NOMO-1 treated with DMSO at 0.1 percent for 48 hours (cell line): ENCODE measurements at regions not wholly inside any gene's neighbourhood (a gene's known extent, or its start where the extent isn't known, plus 50 kb on each side); places are given as distances from the start of the nearest gene placed in this dataset.

Experiments used
- DNase-seq: peaks from one replicate; lab custom pipeline; 2025; ENCODE audit not compliant: unreplicated experiment; lab: John Stamatoyannopoulos, UW

DNA sequence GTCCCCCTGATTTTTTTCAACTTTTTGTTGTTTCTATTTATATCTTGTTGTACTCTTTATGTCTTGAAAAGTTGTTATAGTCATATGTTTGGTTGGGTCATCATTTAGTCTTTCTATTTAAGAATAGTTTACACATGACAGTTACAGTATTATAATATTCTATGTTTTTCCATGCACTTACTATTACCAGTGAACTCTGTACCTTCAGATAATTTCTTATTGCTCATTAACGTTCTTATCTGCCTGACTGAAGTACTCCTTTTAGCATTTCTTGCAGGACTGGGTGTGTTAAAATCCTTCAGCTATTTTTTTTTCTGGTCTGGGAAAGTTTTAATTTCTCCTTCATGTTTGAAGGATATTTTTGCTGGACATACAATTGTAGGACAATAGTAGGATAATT lies 157.7 kb upstream of the DIPK2B start:
- no peak for DNase-seq

- DNase-seq, result no peak
Measured at GRCh38 chrX:45353456-45353855, 152.8 kb upstream of the DIPK2B start.

DNA sequence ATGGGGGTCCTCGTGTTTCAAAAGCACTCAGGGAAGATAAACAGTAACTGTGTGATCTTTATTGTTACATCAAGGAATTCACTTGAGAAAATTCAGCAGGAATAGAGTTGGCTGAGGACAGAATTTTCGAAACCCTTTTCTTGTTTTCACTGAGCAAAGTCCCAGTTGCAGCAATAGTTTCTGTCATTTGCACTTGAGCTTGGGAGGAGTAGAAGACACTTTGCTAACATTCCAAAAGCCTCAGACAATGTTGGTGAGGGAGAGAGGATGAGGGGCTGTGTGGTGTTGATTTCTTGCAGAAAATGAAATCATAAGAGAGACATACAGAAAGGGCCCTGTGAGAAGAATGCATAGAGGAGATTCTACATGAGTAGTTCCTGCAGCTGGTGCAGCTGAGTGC lies 151.9 kb upstream of the DIPK2B start:
- no peak for DNase-seq

DNA sequence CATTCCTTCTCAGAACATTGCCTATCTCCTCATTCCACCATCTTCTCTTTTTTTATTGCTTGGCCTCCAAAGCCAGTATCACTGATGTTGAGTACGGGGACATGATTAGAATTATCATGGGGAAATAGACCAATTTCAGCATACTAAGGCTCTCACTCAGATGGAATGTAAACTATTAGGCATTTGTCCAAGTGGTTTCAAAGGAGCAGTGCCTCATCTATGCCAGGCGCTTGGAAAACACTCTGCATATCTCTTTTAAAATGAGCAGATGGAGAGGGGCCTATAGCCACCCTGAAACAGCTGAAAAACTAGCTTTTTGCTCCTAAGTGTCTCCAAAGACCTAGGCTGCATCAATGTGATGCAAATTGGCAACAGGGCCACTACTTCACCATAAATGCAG lies 150.8 kb upstream of the DIPK2B start:
- no peak for DNase-seq

- no peak for DNase-seq
Measured at GRCh38 chrX:45348296-45348695, 147.6 kb upstream of the DIPK2B start.

DNA sequence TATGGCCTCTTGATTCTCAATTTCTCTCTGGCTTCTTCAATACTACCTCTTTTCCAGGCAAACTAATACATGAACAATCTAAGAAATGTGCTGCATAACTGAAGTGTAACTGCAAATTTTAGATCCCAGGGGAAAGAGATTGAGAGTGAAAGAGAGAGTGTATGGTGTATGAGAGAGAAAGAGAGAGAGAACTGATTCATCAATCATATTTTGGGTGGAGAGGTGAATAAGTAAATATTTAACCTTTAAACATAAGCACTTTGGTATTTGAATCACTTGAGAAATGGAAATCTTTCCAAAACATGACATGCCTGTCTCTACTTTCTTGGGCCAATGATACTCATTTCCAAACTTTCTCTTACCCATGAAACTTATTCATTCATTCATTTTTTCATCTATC lies 147.2 kb upstream of the DIPK2B start:
- no peak for DNase-seq

DNA sequence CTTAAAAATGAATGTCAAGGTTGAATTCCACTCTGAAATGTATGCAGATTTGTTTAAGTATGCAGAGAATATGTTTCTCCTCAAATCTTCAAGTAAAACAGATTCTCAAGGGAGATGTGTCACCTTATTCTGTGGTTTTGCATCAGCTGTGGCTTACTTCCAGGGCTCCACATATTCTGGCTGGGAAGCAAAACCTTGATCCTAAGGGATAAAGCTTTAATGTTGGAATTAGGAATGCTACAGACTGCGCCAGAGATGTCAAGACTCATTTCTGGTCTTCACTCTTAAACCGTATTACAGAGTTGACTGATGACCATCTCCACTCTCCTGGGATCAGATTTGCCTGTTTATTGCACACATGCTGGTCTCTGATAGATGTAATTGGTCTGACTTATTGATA lies 143.9 kb upstream of the DIPK2B start:
- DNase-seq, result no peak

GRCh38 chrX:45329217-45329616 lies 128.5 kb upstream of the DIPK2B start:
- no peak for DNase-seq

DNA sequence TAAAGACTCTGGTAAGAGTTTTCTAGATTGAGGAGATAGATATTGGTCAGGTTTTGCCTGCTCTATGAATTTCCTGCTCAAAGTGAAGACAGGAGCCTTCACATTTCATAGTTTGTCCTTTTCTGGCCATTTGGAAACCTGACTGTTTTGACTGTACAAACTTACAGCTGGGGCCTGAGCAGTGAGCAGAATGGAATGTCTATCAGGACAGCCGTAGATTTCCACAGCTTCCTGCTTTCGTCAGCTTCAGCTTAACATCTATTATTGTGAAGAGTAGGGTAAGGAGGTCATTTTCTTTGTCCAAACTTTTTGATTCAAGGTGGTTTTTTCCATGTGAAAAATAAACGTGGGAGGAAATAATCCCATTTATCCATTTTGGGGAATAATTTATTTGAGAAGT lies 124.3 kb upstream of the DIPK2B start:
- no peak for DNase-seq

DNA sequence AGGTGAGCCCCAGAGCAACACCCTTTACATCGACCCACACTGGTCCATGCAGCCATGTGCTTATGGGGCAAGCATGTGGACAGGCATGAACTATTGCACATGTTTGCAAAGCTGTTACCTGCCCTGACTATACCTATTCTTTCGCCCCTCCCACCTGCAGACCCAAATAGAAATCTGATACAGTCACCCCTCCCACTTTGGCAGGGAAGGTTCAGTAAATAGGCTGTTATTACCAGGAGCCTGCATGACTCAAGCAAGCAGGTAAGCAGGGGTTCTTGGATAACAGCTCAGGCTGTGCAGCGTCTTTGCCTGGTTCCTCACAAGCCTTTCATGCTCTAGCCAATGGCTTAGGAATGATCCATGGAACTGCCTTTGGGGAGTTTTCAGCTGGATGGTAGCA lies 122.7 kb upstream of the DIPK2B start:
- no peak for DNase-seq

DNA sequence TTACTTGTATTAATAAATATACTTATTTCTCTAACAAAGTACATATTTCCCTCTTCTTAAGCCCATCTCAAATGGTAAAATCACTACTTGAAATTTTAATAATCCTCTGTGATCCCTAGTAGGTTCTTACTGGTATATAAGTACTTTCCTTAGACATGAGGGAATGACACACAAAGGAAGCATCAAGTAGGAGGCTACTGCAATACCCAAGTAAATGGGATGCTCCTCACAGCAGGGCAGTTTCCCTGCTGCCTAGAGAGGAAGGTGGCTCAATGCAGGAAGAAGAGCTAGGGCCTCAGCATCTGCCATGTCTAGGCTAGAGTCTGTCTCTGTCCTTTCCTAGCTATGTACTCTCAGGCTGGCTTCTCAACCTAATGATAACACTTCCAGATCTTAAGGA lies 122.1 kb upstream of the DIPK2B start:
- no peak for DNase-seq

DNA sequence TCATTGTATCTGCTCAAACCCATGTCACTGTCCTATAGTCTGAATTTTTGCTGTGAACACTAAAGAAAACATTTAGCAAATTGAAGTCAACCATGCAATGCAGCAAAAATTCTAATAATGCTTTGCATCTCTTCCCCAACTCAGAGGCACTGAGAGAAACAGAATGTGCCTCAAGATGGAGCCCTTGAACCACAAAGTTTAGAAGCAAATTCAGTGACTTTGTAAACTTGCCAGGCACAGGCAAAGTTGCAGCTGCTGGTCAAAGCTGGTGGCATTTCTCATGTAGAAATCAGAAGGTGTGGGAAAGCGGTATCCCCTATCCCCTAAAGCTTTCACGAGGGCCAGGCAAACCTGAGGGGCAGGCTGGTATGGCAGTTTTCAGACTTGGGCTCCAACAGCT lies 121.7 kb upstream of the DIPK2B start:
- peak; percentile 25 for DNase-seq

DNA sequence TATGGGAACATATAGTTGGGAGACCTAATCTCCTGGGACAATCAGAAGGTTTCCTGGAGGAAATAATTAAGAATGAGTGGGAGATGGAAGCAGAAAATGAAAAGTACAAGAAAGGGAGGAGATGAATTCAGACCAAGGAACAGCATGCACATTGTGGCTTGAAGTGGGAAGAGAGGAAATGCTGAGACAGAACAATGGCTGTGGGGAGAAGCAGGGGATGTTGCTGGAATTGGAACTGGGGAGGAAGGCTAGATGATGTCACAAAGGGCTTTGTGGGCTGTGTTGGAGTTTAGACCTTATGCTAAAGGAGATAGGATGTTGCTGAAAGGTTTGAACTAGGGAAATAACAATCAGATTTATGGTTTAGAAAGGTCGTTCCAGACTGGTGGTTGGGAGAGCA lies 119.5 kb upstream of the DIPK2B start:
- no peak for DNase-seq

GRCh38 chrX:45309801-45310200 lies 109.1 kb upstream of the DIPK2B start:
- DNase-seq, result no peak

GRCh38 chrX:45309096-45309495 lies 108.4 kb upstream of the DIPK2B start:
- DNase-seq, result no peak

DNA sequence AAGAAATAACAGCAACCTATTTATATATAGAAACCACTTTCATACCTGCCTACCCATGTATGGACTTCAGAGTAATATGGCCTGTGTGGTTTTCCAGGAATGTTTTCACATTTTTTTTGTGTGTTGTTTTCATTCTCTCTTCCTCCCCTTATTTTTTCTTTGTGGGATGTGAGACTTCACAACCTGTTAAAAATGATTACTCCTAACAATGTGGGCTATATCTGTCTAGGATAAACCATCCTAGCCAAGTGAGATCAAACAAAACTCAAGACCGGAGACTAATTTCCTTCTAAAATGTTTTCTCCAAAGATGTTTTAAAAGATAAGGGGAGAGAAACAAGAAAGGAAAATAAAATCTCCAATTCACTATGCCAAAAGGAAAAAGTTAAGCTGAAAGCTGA lies 106.1 kb upstream of the DIPK2B start:
- DNase-seq, result no peak

- no peak for DNase-seq
Measured at GRCh38 chrX:45300638-45301037, 100.0 kb upstream of the DIPK2B start.

- DNase-seq, result no peak
Measured at GRCh38 chrX:45295259-45295986, 94.7 kb upstream of the DIPK2B start.

DNA sequence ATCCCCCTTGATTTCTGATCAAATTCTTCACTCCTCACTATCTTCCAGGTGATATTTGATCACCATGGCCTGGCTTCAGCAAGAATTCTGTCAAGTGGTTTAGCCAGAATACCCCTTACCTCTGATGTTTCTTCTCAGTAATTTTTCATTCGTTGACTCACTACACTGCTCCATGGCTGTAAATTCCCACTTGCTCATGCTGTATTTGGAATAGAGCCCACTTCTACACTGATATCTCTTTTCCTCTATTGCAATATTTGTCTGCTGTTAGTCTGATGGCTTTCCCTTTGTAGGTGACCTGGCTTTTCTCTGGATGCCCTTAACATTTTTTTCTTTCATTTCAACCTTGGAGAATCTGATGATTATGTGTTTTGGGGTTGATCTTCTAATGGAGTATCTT lies 73.9 kb upstream of the DIPK2B start:
- DNase-seq, result no peak

DNA sequence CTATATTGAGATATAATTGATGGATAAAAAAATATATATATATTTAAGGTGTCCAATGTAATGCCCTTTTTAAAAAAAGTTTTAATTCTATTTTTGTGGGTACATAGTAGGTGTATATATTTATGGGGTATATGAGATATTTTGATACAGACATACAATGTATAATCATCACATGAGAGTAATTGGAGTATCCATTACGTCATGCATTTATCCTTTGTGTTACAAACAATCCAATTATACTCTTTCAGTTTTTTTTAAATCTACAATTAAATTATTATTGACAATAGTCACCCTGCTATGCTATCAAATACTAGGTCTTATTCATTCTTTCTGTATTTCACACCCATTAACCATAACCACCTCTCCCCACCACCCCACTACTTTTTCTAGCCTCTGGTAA lies 66.3 kb upstream of the DIPK2B start:
- no peak for DNase-seq

GRCh38 chrX:45266456-45266855 lies 65.8 kb upstream of the DIPK2B start:
- no peak for DNase-seq

DNA sequence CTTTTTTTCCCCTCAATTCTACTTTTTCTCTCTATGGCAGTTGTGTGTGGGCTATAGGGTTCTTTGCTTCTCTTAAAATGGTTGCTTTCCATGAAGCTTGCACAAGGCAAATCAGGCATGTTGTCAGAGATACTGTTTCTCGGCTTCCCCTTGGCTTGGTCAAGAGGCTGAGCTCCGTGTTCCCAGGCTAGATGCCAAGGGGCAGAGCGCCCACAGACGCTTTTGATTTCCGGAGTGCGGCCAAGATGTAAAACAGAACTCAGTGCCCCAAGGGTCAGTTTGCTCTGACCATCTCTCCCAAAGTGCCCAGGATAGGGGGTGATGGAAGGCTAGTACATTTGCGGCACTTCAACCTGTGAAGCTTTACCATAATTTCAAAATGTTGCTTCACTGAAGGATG lies 64.2 kb upstream of the DIPK2B start:
- no peak for DNase-seq

DNA sequence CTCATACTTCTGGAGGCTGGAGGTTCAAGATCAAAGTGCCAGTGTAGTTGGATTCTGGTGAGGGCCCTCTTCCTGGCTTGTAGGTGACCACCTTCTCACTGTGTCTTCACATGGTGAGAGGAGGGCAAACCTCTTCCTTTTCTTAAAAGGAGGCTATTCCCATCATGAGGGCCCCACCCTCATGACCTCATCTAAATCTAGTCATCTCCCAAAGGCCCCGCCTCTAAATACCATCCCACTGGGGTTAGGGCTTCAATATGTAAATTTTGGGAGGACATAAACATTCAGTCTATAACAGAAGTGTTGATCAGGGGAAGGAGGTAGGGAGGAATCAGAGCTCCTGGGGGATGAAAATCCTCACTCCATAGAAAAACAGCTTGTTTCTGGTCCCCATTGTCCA lies 60.8 kb upstream of the DIPK2B start:
- DNase-seq, result no peak

- DNase-seq, result no peak
Measured at GRCh38 chrX:45261005-45261404, 60.3 kb upstream of the DIPK2B start.
